Globus pallidus (tissue), 1 donor: ENCODE measurements at regions not wholly inside any gene's neighbourhood (a gene's known extent, or its start where the extent isn't known, plus 50 kb on each side); places are given as distances from the start of the nearest gene placed in this dataset.

Experiments used
- DNase-seq: peaks from one replicate; pipeline ENCODE4 v3.0.0-alpha.2; 2015; ENCODE audit warnings: low spot score

- no peak for DNase-seq
These were observed 100.7 kb upstream of the RTL1 start for GRCh38 chr14:101004176-101004575.

- peak; percentile 30 for DNase-seq
These were observed 101.4 kb upstream of the RTL1 start for GRCh38 chr14:101004954-101005353.

- peak; percentile 64 for DNase-seq
These were observed 101.9 kb upstream of the RTL1 start for GRCh38 chr14:101005447-101005846.

- DNase-seq, result peak; percentile 20
These were observed 102.5 kb upstream of the RTL1 start for GRCh38 chr14:101006008-101006407.

GRCh38 chr14:101007004-101007614, 103.6 kb upstream of the RTL1 start:
- DNase-seq, result no peak

- DNase-seq, result no peak
These were observed 104.2 kb upstream of the RTL1 start for GRCh38 chr14:101007765-101008164.

GRCh38 chr14:101008196-101008595, 104.7 kb upstream of the RTL1 start:
- DNase-seq, result no peak

GRCh38 chr14:101008631-101009336, 105.3 kb upstream of the RTL1 start:
- DNase-seq, result no peak

- no peak for DNase-seq
These were observed 106.0 kb upstream of the RTL1 start for GRCh38 chr14:101009531-101009930.

GRCh38 chr14:101010293-101010692, 106.8 kb upstream of the RTL1 start:
- no peak for DNase-seq

GRCh38 chr14:101010835-101011234, 107.3 kb upstream of the RTL1 start:
- DNase-seq, result no peak

GRCh38 chr14:101017209-101017608, 113.7 kb upstream of the RTL1 start:
- DNase-seq, result no peak

GRCh38 chr14:101017806-101018560, 114.5 kb upstream of the RTL1 start:
- DNase-seq, result no peak

GRCh38 chr14:101018561-101019290, 115.2 kb upstream of the RTL1 start:
- DNase-seq, result no peak

GRCh38 chr14:101019541-101019940, 116.0 kb upstream of the RTL1 start:
- DNase-seq, result no peak

- no peak for DNase-seq
These were observed 116.6 kb upstream of the RTL1 start for GRCh38 chr14:101019990-101020710.

- DNase-seq, result no peak
These were observed 117.4 kb upstream of the RTL1 start for GRCh38 chr14:101020834-101021370.

- no peak for DNase-seq
These were observed 118.6 kb upstream of the RTL1 start for GRCh38 chr14:101022121-101022520.

GRCh38 chr14:101022916-101023435, 119.5 kb upstream of the RTL1 start:
- no peak for DNase-seq

- DNase-seq, result no peak
These were observed 121.2 kb upstream of the RTL1 start for GRCh38 chr14:101024686-101025085.

- DNase-seq, result no peak
These were observed 121.6 kb upstream of the RTL1 start for GRCh38 chr14:101025131-101025530.
